ENCODE measurements at regions not wholly inside any gene's neighbourhood (a gene's known extent, or its start where the extent isn't known, plus 50 kb on each side); places are given as distances from the start of the nearest gene placed in this dataset.

DNA sequence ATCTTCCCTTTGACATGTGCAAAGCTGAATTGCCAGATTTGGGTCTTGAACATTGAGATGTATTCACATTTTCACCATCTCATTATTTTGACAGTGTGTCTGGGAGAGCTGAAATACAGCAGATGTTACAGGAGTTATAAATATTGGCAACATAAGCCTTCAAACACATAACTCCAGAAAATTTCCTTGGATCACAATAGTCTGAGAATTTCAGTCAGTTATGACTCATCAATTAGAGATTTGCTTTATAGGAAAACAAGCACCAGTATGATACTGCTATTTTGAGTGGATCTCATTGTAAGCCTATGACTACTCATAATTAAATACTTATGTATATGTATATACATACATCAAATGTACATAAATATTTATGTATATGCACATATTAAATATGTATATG lies 1171.8 kb downstream of the AMY1C start:
- DNase-seq (ENCODE audit: low read depth in 4 of 4, low spot score in 3 of 4), result no peak

DNA sequence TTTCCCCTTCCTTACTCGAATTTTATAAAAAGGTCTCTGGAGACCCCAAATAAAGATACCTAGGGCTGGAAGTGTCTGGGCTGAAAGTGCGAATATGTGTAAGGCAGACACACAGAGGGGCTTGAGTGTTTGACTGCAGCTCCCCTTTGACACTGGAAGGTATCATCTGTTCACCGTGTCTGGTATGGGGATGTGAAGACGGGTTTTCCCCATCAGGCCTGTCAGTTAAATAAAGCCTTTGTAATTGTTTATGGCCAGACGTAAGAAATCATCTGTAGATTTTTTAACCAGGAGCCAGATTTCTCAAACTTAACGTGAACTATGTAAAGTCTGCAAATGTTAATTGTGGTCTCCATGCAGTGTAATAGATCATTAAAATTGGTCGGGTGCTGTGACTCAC lies 1173.4 kb downstream of the AMY1C start:
- no peak for DNase-seq (ENCODE audit: low read depth in 4 of 4, low spot score in 3 of 4)

DNA sequence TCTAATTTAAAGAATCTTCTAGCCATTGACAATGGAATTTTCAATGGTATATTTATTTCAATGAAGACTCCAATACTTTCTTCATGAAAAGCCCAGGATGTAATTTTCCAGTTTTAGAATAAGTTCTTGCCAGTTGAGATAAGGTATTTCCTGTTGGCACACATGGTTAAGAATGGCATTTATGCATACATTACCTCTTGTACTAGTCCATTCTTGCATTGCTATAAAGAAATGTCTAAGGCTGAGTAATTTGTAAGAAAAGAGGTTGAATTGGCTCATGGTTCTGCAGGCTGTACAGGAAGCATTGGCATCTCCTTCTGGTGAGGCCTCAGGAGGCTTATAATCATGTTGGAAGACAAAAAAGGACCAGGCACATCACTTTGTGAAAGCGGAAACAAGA lies 1179.6 kb downstream of the AMY1C start:
- no peak for DNase-seq (ENCODE audit: low read depth in 4 of 4, low spot score in 3 of 4)

DNA sequence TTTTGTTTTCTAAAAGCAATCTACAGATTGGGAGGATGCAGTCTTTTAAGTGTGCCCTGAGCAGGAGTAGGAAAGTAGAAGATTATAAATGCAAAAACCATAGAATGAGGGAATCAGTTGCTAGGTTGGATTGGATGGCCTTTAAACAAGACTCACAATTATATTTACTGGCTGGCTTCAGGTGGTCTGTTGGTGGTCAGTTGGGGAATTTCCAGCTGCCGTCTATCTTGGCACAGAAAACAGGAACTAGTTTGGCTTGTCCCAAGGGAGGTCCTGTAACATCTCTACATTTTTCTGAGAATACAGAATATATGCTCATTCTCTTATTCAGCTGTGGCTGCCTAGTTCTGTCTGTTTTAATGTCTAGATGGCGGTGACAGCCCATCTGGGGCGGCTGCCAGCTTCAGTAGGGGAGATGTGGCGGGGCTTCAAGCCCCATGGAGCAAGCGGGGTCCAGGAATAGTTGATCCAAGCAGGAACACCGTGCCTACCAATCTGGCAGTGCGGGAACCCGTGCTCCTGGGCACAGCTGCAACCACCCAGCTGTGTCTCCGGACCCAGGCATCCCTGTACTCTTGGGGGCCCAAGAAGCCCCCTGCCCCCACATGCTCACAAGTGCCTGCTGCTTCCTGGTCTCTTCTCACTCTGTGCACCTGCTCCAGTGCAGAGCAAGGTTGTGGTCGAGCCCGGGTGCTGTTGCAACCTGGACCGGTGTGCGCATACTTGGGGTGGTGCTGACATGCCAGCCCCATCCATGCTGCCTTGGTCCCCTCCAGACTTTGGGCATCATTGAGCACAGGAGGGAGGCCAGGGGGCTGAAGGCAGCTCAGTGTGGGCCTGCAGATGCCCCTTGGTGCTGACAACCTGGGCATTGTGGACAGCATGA lies 1182.6 kb downstream of the AMY1C start:
- DNase-seq (ENCODE audit: low read depth in 4 of 4, low spot score in 3 of 4), result no peak

DNA sequence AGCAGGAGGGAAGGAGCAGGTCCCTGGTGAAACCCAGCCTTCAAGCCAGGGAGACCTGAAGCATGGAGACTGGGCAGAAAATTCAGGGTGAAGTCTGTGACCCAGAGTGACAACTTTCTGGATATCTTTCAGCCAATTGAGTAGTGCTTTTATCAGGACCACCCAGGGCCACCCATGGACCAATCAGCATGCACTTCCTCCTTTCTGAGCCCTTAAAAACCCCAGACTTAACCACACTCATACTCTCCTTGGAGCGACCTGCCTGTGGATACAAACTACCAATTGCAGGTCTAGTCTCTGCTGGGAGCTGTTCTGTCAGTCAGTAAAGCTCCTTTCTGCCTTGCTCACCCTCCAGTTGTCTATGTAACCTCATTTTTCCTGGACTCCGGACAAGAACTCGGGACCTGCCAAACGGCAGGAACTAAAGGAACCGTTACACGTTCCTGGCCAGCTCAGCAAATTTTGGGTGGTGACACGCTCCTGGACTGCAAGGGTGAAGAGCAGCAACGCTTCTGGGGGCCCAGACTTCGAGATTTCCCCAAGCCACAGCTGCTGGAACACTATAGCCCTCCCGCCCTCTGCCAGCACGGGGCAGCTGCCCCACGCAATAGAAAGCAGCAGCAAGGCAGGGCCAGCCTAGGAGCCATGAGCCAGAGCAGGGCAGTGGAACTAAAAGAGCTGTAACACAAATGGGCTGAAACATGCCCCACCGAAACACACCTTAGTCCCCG lies 1183.4 kb downstream of the AMY1C start:
- no peak for DNase-seq (ENCODE audit: low read depth in 4 of 4, low spot score in 3 of 4)

DNA sequence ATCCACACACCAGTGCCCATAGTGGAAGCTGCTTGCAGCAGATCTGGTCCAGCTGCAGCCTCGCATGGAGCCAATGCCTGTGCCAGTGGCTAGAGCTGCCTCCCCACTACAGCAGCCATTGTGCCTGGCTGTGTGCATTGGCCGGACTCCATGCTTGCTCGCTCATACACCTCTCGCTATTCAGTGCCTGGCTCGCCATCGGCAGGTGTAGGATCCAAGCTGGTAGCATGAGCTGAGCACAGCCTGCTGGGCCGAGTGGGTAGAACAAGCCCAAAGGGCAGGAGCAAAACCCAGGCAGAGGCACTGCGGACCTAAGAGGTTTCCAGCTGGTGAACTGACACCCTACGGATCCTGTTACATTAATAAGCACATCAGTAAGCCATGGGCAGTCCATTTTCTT lies 1184.1 kb downstream of the AMY1C start:
- DNase-seq (ENCODE audit: low read depth in 4 of 4, low spot score in 3 of 4), result no peak

DNA sequence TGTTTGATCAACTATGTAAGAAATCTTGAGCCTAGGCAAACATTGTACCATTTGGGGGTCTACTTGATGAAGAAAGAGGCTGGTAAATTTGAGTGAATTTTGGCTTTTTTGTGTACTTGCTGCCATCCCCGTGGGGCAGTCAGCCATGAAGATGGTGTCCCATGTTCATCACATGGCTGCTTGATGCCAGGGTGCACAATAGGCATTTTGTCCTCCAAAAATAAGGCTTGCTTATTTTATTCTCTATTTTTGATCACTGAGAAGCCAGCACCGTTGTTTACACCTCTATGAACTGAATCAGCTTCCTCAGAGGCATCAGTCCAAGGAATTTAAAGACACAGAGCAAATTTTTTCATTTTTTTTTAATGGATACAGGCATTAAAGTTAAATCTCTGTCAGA lies 1195.7 kb downstream of the AMY1C start:
- DNase-seq (ENCODE audit: low read depth in 4 of 4, low spot score in 3 of 4), result no peak

DNA sequence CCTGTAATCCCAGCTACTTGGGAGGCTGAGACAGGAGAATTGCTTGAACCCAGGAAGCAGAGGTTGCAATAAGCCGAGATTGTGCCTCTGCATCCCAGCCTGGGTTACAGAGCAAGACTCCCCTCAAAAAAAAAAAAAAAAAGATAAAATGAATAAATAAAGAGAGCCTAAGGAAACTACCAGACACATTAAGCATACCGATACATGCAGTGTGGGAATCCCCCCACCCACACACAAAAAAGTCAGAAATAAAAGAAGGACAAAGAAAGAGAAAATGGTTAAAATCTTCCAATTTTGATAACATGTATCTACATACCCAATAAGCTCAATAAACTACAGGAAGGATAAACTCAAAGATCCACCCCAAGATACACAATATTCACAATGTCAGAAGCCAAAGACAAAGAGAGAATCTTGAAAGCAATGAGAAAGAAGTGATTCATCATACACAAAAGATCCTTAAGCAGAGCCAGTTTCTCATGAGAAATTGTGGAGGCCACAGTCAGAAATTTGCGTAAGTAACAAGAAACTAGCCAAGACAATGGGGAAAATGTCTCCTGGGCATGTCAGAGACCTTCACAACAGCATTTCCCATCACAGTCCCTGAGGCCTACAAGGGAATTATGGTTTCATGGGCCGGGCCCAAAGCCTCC lies 1197.0 kb downstream of the AMY1C start:
- no peak for DNase-seq (ENCODE audit: low read depth in 4 of 4, low spot score in 3 of 4)

DNA sequence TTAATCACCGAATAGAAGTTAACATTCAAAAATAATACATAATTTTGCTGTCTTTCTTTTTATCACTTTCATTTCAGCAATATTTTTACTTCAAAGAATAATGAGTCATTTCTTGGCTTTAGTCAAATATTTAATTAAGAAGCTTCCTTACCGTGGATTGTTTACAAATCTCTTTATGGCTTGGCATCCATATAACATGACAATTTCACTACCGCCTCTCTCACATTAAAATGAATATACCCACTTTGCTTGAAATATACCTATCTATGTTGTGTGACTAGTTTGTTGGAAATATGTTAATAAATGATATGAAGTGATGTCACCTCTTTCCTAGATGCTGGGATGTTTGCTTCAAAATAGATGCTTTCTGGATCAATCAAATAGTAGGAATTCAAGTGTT lies 1203.9 kb downstream of the AMY1C start:
- DNase-seq (ENCODE audit: low read depth in 4 of 4, low spot score in 3 of 4), result no peak

DNA sequence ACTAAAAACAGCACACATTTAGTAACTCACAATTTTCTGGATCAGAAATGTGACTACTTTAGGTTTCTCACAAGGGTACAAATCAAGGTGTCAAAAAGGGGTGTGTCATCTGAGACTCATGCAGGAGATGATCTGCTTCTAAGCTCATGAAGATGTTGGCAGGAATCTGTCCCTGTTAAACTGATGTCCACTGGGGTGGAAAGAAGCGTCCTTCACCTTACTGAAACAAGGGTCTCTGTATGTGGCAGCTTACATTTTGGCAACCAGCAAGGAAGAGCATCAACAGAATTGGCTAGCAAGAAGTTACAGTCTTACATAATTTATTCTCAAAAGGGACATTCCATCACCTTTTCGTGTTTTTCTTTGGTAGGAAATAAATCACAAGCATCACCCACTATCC lies 1223.8 kb downstream of the AMY1C start:
- no peak for DNase-seq (ENCODE audit: low read depth in 4 of 4, low spot score in 3 of 4)

DNA sequence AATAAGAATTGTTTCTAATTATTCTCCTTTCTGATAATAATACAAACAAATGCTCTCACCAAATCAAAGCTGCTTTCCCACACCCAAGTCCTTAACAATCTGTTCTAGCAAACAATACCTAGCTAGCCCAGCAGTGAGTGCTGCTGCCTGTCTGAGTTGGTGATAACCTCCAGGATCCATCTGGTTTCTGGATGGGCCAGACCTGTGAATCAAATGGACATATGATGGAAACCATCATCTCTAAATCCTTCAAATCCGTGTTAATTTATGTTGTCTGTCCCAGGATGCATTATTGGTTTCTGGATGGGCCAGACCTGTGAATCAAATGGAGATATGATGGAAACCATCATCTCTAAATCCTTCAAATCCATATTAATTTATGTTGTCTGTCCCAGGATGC lies 1230.0 kb downstream of the AMY1C start:
- DNase-seq (ENCODE audit: low read depth in 4 of 4, low spot score in 3 of 4), result no peak

DNA sequence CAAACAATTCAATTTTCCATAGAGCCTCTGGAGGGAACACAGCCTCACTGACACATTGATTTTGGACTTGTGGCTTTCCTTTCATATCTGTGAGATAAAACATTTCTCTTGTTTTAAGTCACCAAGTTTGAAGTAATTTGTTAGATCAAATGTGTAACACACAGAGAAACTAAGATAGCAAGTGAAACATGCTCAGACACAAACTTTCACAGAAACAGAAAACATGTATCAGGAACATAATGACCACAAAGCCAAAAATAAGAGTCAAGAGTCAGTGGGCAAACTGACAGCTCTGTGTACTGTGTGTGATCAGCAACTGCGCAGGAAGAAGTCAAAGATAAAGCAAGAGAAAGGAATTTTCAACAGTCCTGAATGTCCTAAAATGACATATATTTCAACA lies 1237.5 kb downstream of the AMY1C start:
- no peak for DNase-seq (ENCODE audit: low read depth in 4 of 4, low spot score in 3 of 4)

DNA sequence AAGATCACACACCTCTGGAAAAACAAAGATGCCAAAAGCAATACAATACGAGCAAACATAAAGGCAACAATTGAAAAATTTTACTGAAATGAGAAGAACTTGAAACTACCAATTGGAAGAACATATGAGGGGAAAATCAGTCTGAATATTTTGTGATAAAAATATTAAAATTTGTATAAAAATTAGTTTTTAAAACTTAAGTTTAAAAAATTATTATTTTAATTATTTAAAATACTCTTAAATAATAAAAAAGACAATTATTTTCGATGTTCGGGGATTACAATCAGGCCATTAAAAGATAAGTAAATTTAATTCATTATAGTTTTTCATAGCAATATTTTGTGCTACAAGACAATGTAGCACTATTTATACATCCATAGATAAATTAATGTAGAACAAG lies 1239.3 kb downstream of the AMY1C start:
- DNase-seq (ENCODE audit: low read depth in 4 of 4, low spot score in 3 of 4), result no peak

DNA sequence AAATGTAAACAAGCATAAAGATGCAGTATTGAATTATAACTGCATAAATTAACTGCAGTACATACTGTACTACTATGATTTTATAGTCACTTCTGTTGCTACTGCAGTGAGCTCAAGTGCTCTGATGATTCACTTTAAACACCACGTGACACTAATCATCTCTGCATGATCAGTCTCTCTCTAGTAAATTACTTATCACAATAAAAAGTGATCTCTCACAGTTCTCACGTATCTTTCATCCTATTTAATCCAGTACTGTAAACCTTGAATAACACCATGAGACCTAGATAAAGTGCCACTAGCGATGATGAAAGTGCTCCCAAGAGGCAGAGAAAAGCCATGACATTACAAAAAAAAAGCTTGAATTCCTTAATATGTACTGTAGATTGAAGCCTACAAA lies 1242.0 kb downstream of the AMY1C start:
- DNase-seq (ENCODE audit: low read depth in 4 of 4, low spot score in 3 of 4), result no peak

DNA sequence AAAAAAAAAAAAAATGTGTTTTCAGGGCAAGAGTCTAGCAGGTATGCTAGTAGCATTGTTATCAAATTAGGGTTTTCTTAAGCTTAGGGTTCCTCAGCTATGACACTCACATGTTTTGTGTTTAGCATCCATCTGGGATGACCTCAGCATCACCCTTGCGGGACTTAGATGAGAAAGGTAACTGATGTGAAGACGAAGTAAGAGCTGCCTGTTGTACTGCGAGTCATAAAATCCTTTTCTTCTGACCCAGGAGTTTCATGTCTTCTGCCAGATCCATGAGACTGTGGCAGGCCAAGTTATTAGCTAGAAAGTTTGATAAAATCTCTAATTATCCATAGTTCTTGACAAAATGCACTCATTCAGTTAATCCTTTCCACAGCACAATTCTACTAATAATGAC lies 1251.1 kb downstream of the AMY1C start:
- DNase-seq (ENCODE audit: low read depth in 4 of 4, low spot score in 3 of 4), result no peak

DNA sequence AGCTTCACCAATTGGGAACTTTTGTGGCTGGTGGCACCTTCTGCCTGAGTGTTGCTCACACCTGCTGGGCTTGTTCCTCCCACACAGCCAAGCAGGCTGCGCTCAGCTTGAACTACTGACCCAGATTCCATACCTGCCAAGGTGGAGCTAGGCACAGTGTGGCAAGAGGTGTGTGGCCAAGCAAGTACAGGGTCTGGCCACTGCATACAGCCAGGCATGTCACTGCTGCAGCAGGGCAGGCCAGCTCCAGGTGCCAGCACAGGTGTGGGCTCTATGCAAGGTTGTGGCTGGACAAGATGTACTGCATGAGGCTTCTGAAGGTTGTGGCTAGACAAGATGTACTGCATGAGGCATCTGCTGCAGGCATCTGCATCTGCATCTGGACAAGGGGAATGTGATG lies 1254.8 kb downstream of the AMY1C start:
- no peak for DNase-seq (ENCODE audit: low read depth in 4 of 4, low spot score in 3 of 4)

DNA sequence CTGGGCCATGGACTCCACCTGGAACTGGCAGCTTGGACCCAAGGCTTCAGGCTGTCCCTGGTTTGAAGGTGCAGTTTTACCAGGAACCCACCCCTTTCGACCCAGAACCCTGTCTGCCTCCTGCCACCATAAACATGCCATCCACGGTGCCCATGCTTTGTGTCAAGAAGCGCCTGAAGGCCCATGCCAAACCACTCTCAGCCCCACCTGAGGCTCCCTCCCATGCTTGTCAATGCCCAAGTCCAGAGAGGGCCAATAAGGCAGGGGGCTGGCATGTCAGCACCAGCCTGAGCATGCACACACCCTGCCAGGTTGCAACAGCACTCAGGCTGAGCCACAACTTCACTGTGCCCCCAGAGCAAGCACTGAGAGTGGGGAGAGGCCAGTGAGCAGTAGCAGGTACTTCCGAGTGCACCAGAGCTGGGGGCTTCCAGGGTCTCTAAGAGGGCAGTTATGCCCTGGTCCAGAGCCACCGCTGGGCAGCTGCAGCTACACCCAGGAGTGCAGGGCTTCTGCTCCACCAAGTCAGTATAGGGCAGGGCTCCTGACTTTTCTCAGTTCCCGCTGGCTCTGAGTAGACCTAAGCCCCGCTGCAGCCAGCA lies 1256.0 kb downstream of the AMY1C start:
- no peak for DNase-seq (ENCODE audit: low read depth in 4 of 4, low spot score in 3 of 4)

DNA sequence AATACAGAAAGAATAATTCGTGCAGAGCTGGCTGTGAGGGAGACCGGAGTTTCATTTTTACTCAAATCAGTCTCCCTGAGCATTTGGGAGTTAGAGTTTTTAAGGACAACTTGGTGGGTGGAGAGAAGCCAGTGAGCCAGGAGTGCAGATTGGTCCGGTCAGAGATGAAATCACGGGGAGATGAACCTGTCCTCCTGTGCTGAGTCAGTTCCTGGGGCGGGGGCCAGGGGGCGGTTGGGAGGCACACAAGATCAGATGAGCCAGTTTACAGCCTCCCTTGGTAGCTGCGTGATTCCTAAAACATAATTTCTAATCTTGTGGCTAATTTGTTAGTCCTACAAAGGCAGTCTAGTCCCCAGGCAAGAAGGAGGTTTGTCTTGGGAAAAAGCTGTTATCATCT lies 1267.9 kb downstream of the AMY1C start:
- DNase-seq (ENCODE audit: low read depth in 4 of 4, low spot score in 3 of 4), result no peak

DNA sequence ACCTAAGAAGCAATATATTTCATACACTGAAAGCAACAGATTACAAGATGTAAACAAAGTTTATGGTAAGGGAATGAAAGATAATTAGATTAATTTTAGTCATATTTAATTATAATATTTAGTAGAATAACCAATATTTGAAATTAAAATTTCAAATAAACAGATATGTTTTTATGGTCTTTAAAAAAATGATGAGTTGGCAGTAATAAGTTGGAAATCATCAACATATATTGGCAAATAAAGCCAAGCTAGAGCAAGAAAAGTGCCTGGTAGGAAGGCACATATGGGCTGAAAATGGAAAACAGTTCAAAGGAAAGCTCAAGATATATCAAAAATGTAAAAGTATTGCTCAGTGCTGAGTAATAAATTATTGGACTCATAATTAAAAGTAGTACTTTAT lies 1274.0 kb downstream of the AMY1C start:
- DNase-seq (ENCODE audit: low read depth in 4 of 4, low spot score in 3 of 4), result no peak

DNA sequence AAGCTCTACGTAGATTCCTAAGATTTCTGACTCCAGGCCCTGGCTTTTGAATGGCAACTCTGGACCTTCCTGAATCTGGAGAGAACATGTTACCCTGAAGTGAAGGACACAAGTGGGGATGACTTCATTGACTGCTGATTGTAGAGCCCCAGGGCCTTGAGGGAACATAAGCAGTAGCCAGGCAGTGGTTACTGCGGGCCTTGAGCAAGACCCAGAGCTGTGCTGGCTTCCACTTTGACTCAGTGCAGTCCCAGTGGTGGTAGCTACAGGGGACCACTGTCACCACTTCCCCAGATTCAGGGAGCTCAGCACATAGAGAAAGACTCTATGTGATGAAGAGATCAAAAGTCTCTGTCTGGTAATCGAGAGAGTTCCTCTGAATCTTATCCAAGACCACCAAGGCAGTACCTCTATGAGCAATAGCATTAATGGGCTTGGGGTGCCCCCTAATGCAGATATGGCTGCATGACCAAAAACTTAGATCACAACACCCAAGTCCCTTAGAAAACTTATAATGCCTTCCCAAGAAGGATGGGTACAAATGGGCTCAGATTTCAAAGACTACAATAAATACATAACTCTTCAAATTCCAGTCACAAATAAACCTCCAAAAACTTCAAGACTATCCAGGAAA lies 1278.3 kb downstream of the AMY1C start:
- no peak for DNase-seq (ENCODE audit: low read depth in 4 of 4, low spot score in 3 of 4)

DNA sequence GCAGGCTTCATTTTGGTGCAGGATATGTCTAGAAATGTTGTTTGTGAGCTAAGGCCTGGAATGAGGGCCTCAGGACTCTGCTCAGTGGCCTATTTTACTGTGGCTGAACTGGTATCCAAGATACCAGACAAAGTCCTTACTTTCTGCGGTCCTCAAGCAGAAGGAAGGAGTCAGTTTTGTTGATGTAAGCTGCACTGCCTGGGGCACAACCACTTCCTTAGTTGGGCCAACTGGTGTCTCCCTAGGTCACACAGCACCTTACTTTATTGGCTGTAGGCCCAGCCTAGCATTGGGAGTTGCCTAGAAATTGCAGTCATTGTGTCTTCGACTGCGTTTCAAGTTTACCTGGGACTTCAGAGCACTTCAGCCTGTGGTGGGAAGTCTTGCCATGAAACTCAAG lies 1322.7 kb downstream of the AMY1C start:
- DNase-seq (ENCODE audit: low read depth in 4 of 4, low spot score in 3 of 4), result no peak

All from left renal pelvis (tissue), 4 donors.